ENCODE measurements at regions not wholly inside any gene's neighbourhood (a gene's known extent, or its start where the extent isn't known, plus 50 kb on each side); places are given as distances from the start of the nearest gene placed in this dataset.
A peak's percentile ranks its signal among the peaks of the same experiment; 100 is the strongest.

- DNase-seq = peak in 2 of 5 donors; percentile 58 to 68
- H3K4me1 ChIP-seq (ENCODE audit: control insufficient read depth in 2 of 3, insufficient read depth in 2 of 3, low read depth in 1 of 3, low read length in 3 of 3) = no peaks in the 10 kb centered on the region
- no peak for TF ChIP-seq CTCF (IDR thresholded peaks at IDR 0.05; ENCODE audit: borderline replicate concordance, extremely low read depth, insufficient read depth)
- no peak for FAIRE-seq
- H3K27me3 ChIP-seq (ENCODE audit: control insufficient read depth, insufficient read depth, low read length) = no peaks in the 10 kb centered on the region
- no peaks in the 10 kb centered on the region for H3K36me3 ChIP-seq (ENCODE audit: control insufficient read depth in 2 of 3, insufficient read depth in 3 of 3, low read length in 3 of 3)
- no peak overlapping the region for H3K9ac ChIP-seq (ENCODE audit: low read length in 3 of 3)
- no peak overlapping the region for H3K27ac ChIP-seq (ENCODE audit: low read depth in 2 of 2, low read length in 2 of 2)
- no peaks in the 10 kb centered on the region for H3K9me3 ChIP-seq (ENCODE audit: control insufficient read depth in 2 of 3, insufficient read depth in 1 of 3, low read length in 3 of 3)
- no peak overlapping the region for H3K4me3 ChIP-seq (ENCODE audit: low read length in 3 of 3)
- intact Hi-C loops (cut with DNase I) = no loop called here
Measured at GRCh38 chr15:101558221-101558941, 68.9 kb upstream of the PCSK6 start.

- intact Hi-C loops (cut with DNase I) = no loop called here
- no peak overlapping the region for H3K9ac ChIP-seq (ENCODE audit: low read length in 3 of 3)
- no peaks in the 10 kb centered on the region for H3K4me1 ChIP-seq (ENCODE audit: control insufficient read depth in 2 of 3, insufficient read depth in 2 of 3, low read depth in 1 of 3, low read length in 3 of 3)
- no peak for FAIRE-seq
- H3K4me3 ChIP-seq (ENCODE audit: low read length in 3 of 3) = no peak overlapping the region
- H3K27me3 ChIP-seq (ENCODE audit: control insufficient read depth, insufficient read depth, low read length) = no peaks in the 10 kb centered on the region
- DNase-seq = no peak
- H3K27ac ChIP-seq (ENCODE audit: low read depth in 2 of 2, low read length in 2 of 2) = no peak overlapping the region
- no peaks in the 10 kb centered on the region for H3K36me3 ChIP-seq (ENCODE audit: control insufficient read depth in 2 of 3, insufficient read depth in 3 of 3, low read length in 3 of 3)
- TF ChIP-seq CTCF (IDR thresholded peaks at IDR 0.05; ENCODE audit: borderline replicate concordance, extremely low read depth, insufficient read depth) = no peak
- H3K9me3 ChIP-seq (ENCODE audit: control insufficient read depth in 2 of 3, insufficient read depth in 1 of 3, low read length in 3 of 3) = no peaks in the 10 kb centered on the region
Measured at GRCh38 chr15:101556273-101556672, 66.8 kb upstream of the PCSK6 start.

GRCh38 chr15:101554115-101554915, 64.8 kb upstream of the PCSK6 start:
- FAIRE-seq (no peak), DNase-seq (no peak)
- intact Hi-C loops (cut with DNase I) = no loop called here
- Histone ChIP-seq H3K27me3 (ENCODE audit: control insufficient read depth, insufficient read depth, low read length) (no peaks in the 10 kb centered on the region), H3K9me3 (ENCODE audit: control insufficient read depth in 2 of 3, insufficient read depth in 1 of 3, low read length in 3 of 3) (no peaks in the 10 kb centered on the region), H3K4me1 (ENCODE audit: control insufficient read depth in 2 of 3, insufficient read depth in 2 of 3, low read depth in 1 of 3, low read length in 3 of 3) (no peaks in the 10 kb centered on the region), H3K27ac (ENCODE audit: low read depth in 2 of 2, low read length in 2 of 2) (no peak overlapping the region), H3K36me3 (ENCODE audit: control insufficient read depth in 2 of 3, insufficient read depth in 3 of 3, low read length in 3 of 3) (no peaks in the 10 kb centered on the region), H3K9ac (ENCODE audit: low read length in 3 of 3) (no peak overlapping the region), H3K4me3 (ENCODE audit: low read length in 3 of 3) (no peak overlapping the region)
- TF ChIP-seq CTCF (IDR thresholded peaks at IDR 0.05; ENCODE audit: borderline replicate concordance, extremely low read depth, insufficient read depth) = no peak

Data from kidney (tissue), 13 donors.